H9 (cell line): ENCODE measurements at regions not wholly inside any gene's neighbourhood (a gene's known extent, or its start where the extent isn't known, plus 50 kb on each side); places are given as distances from the start of the nearest gene placed in this dataset.

Experiments
- DNase-seq: peaks from one replicate; pipeline ENCODE4 v3.0.0-alpha.2; 2017
- H2AFZ ChIP-seq: one replicate; pipeline ENCODE4 v1.6.1; 2013; ENCODE audit warnings: mild to moderate bottlenecking, low read length, control low read depth, moderate library complexity
- H2AK5ac ChIP-seq: 2 replicates; pipeline ENCODE4 v1.6.1; 2013; ENCODE audit warnings: low read length, control low read depth, mixed read lengths; ENCODE audit not compliant: insufficient read length
- H2BK120ac ChIP-seq: one replicate; pipeline ENCODE4 v1.6.1; 2013; ENCODE audit warnings: low read depth, mild to moderate bottlenecking, low read length, control low read depth, inconsistent platforms; ENCODE audit not compliant: poor library complexity, severe bottlenecking
- H2BK12ac ChIP-seq: 2 replicates; pipeline ENCODE4 v1.6.1; 2013; ENCODE audit warnings: low read length, control low read depth, mixed read lengths, low read depth; ENCODE audit not compliant: insufficient read length
- H2BK15ac ChIP-seq: 2 replicates; pipeline ENCODE4 v1.6.1; 2013; ENCODE audit warnings: low read depth, low read length, control low read depth
- H2BK20ac ChIP-seq: one replicate; pipeline ENCODE4 v1.6.1; 2013; ENCODE audit warnings: low read depth, mild to moderate bottlenecking, low read length, control low read depth, inconsistent platforms; ENCODE audit not compliant: poor library complexity, severe bottlenecking
- H2BK5ac ChIP-seq: 2 replicates; pipeline ENCODE4 v1.6.1; 2013; ENCODE audit warnings: low read length, control low read depth, mixed read lengths; ENCODE audit not compliant: insufficient read length
- H3K14ac ChIP-seq: 2 replicates; pipeline ENCODE4 v1.6.1; 2013; ENCODE audit warnings: low read length, control low read depth; ENCODE audit not compliant: insufficient read depth
- H3K18ac ChIP-seq: 2 replicates; pipeline ENCODE4 v1.6.1; 2013; ENCODE audit warnings: low read depth, mild to moderate bottlenecking, mixed read lengths, low read length, control low read depth; ENCODE audit not compliant: insufficient read length
- H3K23ac ChIP-seq: 2 replicates; pipeline ENCODE4 v1.6.1; 2013; ENCODE audit warnings: low read length, control low read depth, mixed read lengths, low read depth; ENCODE audit not compliant: insufficient read length
- H3K23me2 ChIP-seq: 2 replicates; pipeline ENCODE4 v1.6.1; 2013; ENCODE audit warnings: low read depth, mild to moderate bottlenecking, mixed read lengths, low read length, control low read depth; ENCODE audit not compliant: insufficient read length, poor library complexity, severe bottlenecking
- H3K27ac ChIP-seq: 2 replicates; pipeline ENCODE4 v1.5.1; 2013; ENCODE audit warnings: low read length, control low read depth, mixed read lengths, low read depth; ENCODE audit not compliant: insufficient read length
- H3K27me3 ChIP-seq: 2 replicates; pipeline ENCODE4 v1.6.1; 2013; ENCODE audit warnings: low read length, control low read depth, inconsistent platforms; ENCODE audit not compliant: insufficient read depth
- H3K4ac ChIP-seq: 2 replicates; pipeline ENCODE4 v1.6.1; 2013; ENCODE audit warnings: low read depth, mild to moderate bottlenecking, control low read depth, inconsistent platforms, low read length, moderate library complexity
- H3K4me1 ChIP-seq: 2 replicates; pipeline ENCODE4 v1.6.1; 2013; ENCODE audit warnings: low read length, control low read depth, inconsistent platforms; ENCODE audit not compliant: insufficient read depth
- H3K4me2 ChIP-seq: 2 replicates; pipeline ENCODE4 v1.6.1; 2013; ENCODE audit warnings: low read length, control low read depth, mixed read lengths; ENCODE audit not compliant: insufficient read length, insufficient read depth
- H3K56ac ChIP-seq: 2 replicates; pipeline ENCODE4 v1.6.1; 2013; ENCODE audit warnings: low read depth, mild to moderate bottlenecking, mixed read lengths, low read length, control low read depth; ENCODE audit not compliant: insufficient read length
- H3K79me1 ChIP-seq: 2 replicates; pipeline ENCODE4 v1.6.1; 2013; ENCODE audit warnings: low read depth, mild to moderate bottlenecking, moderate library complexity, low read length, control low read depth, inconsistent platforms; ENCODE audit not compliant: insufficient read depth, poor library complexity, severe bottlenecking
- H3K79me2 ChIP-seq: 2 replicates; pipeline ENCODE4 v1.6.1; 2013; ENCODE audit warnings: low read length, control low read depth, inconsistent platforms; ENCODE audit not compliant: insufficient read depth
- H3K9ac ChIP-seq: 2 replicates; pipeline ENCODE4 v1.6.1; 2013; ENCODE audit warnings: low read length, control low read depth, mixed read lengths; ENCODE audit not compliant: insufficient read length; ENCODE audit errors: extremely low read depth
- H3K9me3 ChIP-seq: one replicate; pipeline ENCODE4 v1.6.1; 2013; ENCODE audit warnings: low read depth, low read length, inconsistent platforms; ENCODE audit not compliant: control insufficient read depth
- H3T11ph ChIP-seq: one replicate; pipeline ENCODE4 v1.6.1; 2013; ENCODE audit warnings: mild to moderate bottlenecking, low read length, control low read depth, inconsistent platforms
- H4K20me1 ChIP-seq: one replicate; pipeline ENCODE4 v1.6.1; 2013; ENCODE audit not compliant: control insufficient read depth, insufficient read length, insufficient read depth
- H4K5ac ChIP-seq: 2 replicates; pipeline ENCODE4 v1.6.1; 2013; ENCODE audit warnings: low read depth, mild to moderate bottlenecking, mixed read lengths, low read length, control low read depth; ENCODE audit not compliant: insufficient read length
- H4K8ac ChIP-seq: replicated peaks from 2 replicates; pipeline ENCODE4 v1.6.1; 2013; ENCODE audit warnings: low read length, control low read depth, mixed read lengths, low read depth; ENCODE audit not compliant: insufficient read length
- H4K91ac ChIP-seq: 2 replicates; pipeline ENCODE4 v1.6.1; 2013; ENCODE audit warnings: low read depth, mild to moderate bottlenecking, moderate library complexity, mixed read lengths, low read length, control low read depth; ENCODE audit not compliant: insufficient read length
- H3K27ac Mint-ChIP-seq, 3 experiments: 2 replicates in 2 of 3; 3 replicates in 1 of 3; pipeline ENCODE4 v1.8.0; 2020 to 2021; ENCODE audit warnings: mixed read lengths in 3 of 3, mild to moderate bottlenecking in 1 of 3, moderate library complexity in 1 of 3
- H3K27me3 Mint-ChIP-seq: 2 replicates; pipeline ENCODE4 v1.8.0; 2021; ENCODE audit warnings: low read depth, mild to moderate bottlenecking, moderate library complexity, mixed read lengths
- H3K36me3 Mint-ChIP-seq, 3 experiments: 2 replicates in 2 of 3; 3 replicates in 1 of 3; pipeline ENCODE4 v1.8.0; 2020 to 2021; ENCODE audit warnings: low read depth in 3 of 3, mixed read lengths in 3 of 3; ENCODE audit not compliant: insufficient read depth in 1 of 3
- H3K4me1 Mint-ChIP-seq, 2 experiments: 2 replicates each; pipeline ENCODE4 v1.8.0; 2020; ENCODE audit warnings: mixed read lengths in 2 of 2
- H3K4me3 Mint-ChIP-seq, 2 experiments: 2 replicates in 1 of 2; 3 replicates in 1 of 2; pipeline ENCODE4 v1.8.0; 2020 to 2021; ENCODE audit warnings: mild to moderate bottlenecking in 2 of 2, mixed read lengths in 2 of 2, moderate library complexity in 1 of 2
- H3K9me3 Mint-ChIP-seq, 2 experiments: 2 replicates in 1 of 2; 3 replicates in 1 of 2; pipeline ENCODE4 v1.8.0; 2020; ENCODE audit warnings: mild to moderate bottlenecking in 2 of 2, mixed read lengths in 2 of 2, moderate library complexity in 1 of 2
- WGBS: extraction: QIAGEN DNeasy Blood & Tissue Kit; methylation state at CpG from one replicate; pipeline ENCODE4 v1.1.7; 2013; ENCODE audit warnings: missing lambda C conversion rate, low lambda C conversion rate, mixed read lengths; ENCODE audit not compliant: insufficient read length; ENCODE audit errors: extremely low coverage; 5-methylcytosine and 5-hydroxymethylcytosine counted together
- TF ChIP-seq, protein P1 (sequence below): fragments of 200-600 bp; sonication (generic); conservative IDR thresholded peaks from 3 replicates; pipeline ENCODE4 v1.8.0; 2021; ENCODE audit warnings: antibody characterized with exemption, mild to moderate bottlenecking

GRCh38 chr6:4612636-4613171 lies 163.5 kb upstream of the CDYL start:
- Histone ChIP-seq H2AFZ (no peak overlapping the region), H4K5ac (no peak overlapping the region), H4K20me1 (no peaks in the 10 kb centered on the region), H3K23me2 (no peaks in the 10 kb centered on the region), H3K79me2 (no peaks in the 10 kb centered on the region), H3T11ph (no peak overlapping the region), H2BK5ac (no peak overlapping the region), H3K4me2 (no peak overlapping the region), H3K9me3 (no peaks in the 10 kb centered on the region), H3K79me1 (no peaks in the 10 kb centered on the region), H3K4me1 (no peaks in the 10 kb centered on the region), H3K4ac (no peak overlapping the region), H3K14ac (no peak overlapping the region), H3K23ac (no peak overlapping the region), H3K27ac (no peak overlapping the region), H4K8ac (no peak overlapping the region), H2BK120ac (no peak overlapping the region), H3K18ac (no peak overlapping the region), H2BK15ac (no peak overlapping the region), H4K91ac (no peak overlapping the region), H2AK5ac (no peak overlapping the region), H2BK12ac (no peak overlapping the region), H2BK20ac (no peak overlapping the region), H3K27me3 (no peaks in the 10 kb centered on the region), H3K56ac (no peak overlapping the region), H3K9ac (no peak overlapping the region)
- Mint-ChIP-seq H3K36me3 (no peaks in the 10 kb centered on the region; a peak in 4 of 7 replicates), H3K9me3 (peaks cover 0 to 5% of the 10 kb centered on the region in 2 experiments; a peak in 3 of 5 replicates), H3K27me3 (peaks cover 16% of the 10 kb centered on the region), H3K4me3 (no peak overlapping the region), H3K4me1 (no peaks in the 10 kb centered on the region), H3K27ac (no peak overlapping the region)
- DNase-seq, result no peak
- TF ChIP-seq, protein P1, sequence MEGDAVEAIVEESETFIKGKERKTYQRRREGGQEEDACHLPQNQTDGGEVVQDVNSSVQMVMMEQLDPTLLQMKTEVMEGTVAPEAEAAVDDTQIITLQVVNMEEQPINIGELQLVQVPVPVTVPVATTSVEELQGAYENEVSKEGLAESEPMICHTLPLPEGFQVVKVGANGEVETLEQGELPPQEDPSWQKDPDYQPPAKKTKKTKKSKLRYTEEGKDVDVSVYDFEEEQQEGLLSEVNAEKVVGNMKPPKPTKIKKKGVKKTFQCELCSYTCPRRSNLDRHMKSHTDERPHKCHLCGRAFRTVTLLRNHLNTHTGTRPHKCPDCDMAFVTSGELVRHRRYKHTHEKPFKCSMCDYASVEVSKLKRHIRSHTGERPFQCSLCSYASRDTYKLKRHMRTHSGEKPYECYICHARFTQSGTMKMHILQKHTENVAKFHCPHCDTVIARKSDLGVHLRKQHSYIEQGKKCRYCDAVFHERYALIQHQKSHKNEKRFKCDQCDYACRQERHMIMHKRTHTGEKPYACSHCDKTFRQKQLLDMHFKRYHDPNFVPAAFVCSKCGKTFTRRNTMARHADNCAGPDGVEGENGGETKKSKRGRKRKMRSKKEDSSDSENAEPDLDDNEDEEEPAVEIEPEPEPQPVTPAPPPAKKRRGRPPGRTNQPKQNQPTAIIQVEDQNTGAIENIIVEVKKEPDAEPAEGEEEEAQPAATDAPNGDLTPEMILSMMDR, result no peak
- no CpG with 5 or more reads among the region's 5 CpGs for WGBS
